SK-N-SH treated with all-trans-retinoic acid at 6 μM for 48 hours (cell line): ENCODE measurements at regions not wholly inside any gene's neighbourhood (a gene's known extent, or its start where the extent isn't known, plus 50 kb on each side); places are given as distances from the start of the nearest gene placed in this dataset.

Source experiments
- ATAC-seq: fragments of 200-7000 bp; cut with Tn5 transposase; 3 replicates; pipeline ENCODE4 v1.9.1; 2020; ENCODE audit warnings: mild to moderate bottlenecking, moderate library complexity
- ARNTL ChIP-seq: fragments of 450-650 bp; formaldehyde crosslinking; IDR thresholded peaks from 2 replicates; pipeline ENCODE4 v1.5.0; 2020; ENCODE audit warnings: low read depth, mild to moderate bottlenecking, moderate library complexity, borderline replicate concordance
- BACH2 ChIP-seq: fragments of 250-450 bp; sonication (Bioruptor Pico); IDR thresholded peaks from 2 replicates; pipeline ENCODE4 v1.9.0; 2021; ENCODE audit warnings: mild to moderate bottlenecking, borderline replicate concordance
- CREB5 ChIP-seq: fragments of 250-450 bp; sonication (Bioruptor Pico); IDR thresholded peaks from 2 replicates; pipeline ENCODE4 v1.5.1; 2020; ENCODE audit warnings: low read depth, mild to moderate bottlenecking, moderate library complexity
- CSDC2 ChIP-seq: fragments of 250-450 bp; sonication (Bioruptor Pico); IDR thresholded peaks from 2 replicates; pipeline ENCODE4 v1.5.0; 2020; ENCODE audit warnings: mild to moderate bottlenecking, moderate library complexity
- CSRNP3 ChIP-seq: fragments of 250-450 bp; sonication (Bioruptor Pico); IDR thresholded peaks from 2 replicates; pipeline ENCODE4 v1.5.1; 2021; ENCODE audit warnings: mild to moderate bottlenecking, moderate library complexity
- GLIS3 ChIP-seq: fragments of 250-450 bp; sonication (Bioruptor Pico); IDR thresholded peaks from 2 replicates; pipeline ENCODE4 v1.5.0; 2020; ENCODE audit warnings: mild to moderate bottlenecking, moderate library complexity
- ISL1 ChIP-seq: fragments of 250-450 bp; sonication (Bioruptor Pico); IDR thresholded peaks from 2 replicates; pipeline ENCODE4 v2.1.2; 2022; ENCODE audit warnings: mild to moderate bottlenecking, moderate library complexity
- PATZ1 ChIP-seq: fragments of 250-450 bp; sonication (Bioruptor Pico); IDR thresholded peaks from 2 replicates; pipeline ENCODE4 v1.8.0; 2020; ENCODE audit warnings: mild to moderate bottlenecking, moderate library complexity, borderline replicate concordance
- POU6F1 ChIP-seq: fragments of 250-450 bp; sonication (Bioruptor Pico); IDR thresholded peaks from 2 replicates; pipeline ENCODE4 v1.8.0; 2021; ENCODE audit warnings: low read depth, mild to moderate bottlenecking, moderate library complexity, borderline replicate concordance
- PPARA ChIP-seq: fragments of 250-450 bp; sonication (Bioruptor Pico); IDR thresholded peaks from 2 replicates; pipeline ENCODE4 v1.5.0; 2020; ENCODE audit warnings: mild to moderate bottlenecking, borderline replicate concordance
- RARB ChIP-seq: fragments of 250-450 bp; sonication (Bioruptor Pico); IDR thresholded peaks from 2 replicates; pipeline ENCODE4 v1.8.0; 2021; ENCODE audit warnings: mild to moderate bottlenecking, moderate library complexity
- TCF4 ChIP-seq: fragments of 250-450 bp; sonication (Bioruptor Pico); IDR thresholded peaks from 2 replicates; pipeline ENCODE4 v1.8.0; 2021; ENCODE audit warnings: mild to moderate bottlenecking, moderate library complexity, borderline replicate concordance
- TOX ChIP-seq: fragments of 250-450 bp; sonication (Bioruptor Pico); IDR thresholded peaks from 2 replicates; pipeline ENCODE4 v1.8.0; 2021; ENCODE audit warnings: mild to moderate bottlenecking, moderate library complexity, borderline replicate concordance
- TSHZ2 ChIP-seq: fragments of 250-450 bp; sonication (Bioruptor Pico); IDR thresholded peaks from 2 replicates; pipeline ENCODE4 v1.5.0; 2020; ENCODE audit warnings: mild to moderate bottlenecking, moderate library complexity
- ZC3H10 ChIP-seq: fragments of 250-450 bp; sonication (Bioruptor Pico); IDR thresholded peaks from 2 replicates; pipeline ENCODE4 v1.5.1; 2021; ENCODE audit warnings: mild to moderate bottlenecking, moderate library complexity
- ZFP3 ChIP-seq: fragments of 250-450 bp; sonication (Bioruptor Pico); IDR thresholded peaks from 2 replicates; pipeline ENCODE4 v1.5.0; 2020; ENCODE audit warnings: mild to moderate bottlenecking, moderate library complexity
- ZFP30 ChIP-seq: fragments of 450-650 bp; formaldehyde crosslinking; IDR thresholded peaks from 2 replicates; pipeline ENCODE4 v1.5.0; 2022; ENCODE audit warnings: mild to moderate bottlenecking, moderate library complexity
- ZNF565 ChIP-seq: fragments of 450-650 bp; formaldehyde crosslinking; conservative IDR thresholded peaks from 2 replicates; pipeline ENCODE4 v1.5.0; 2020; ENCODE audit warnings: low read depth, mild to moderate bottlenecking, moderate library complexity
- ZNF8 ChIP-seq: fragments of 450-650 bp; formaldehyde crosslinking; IDR thresholded peaks from 2 replicates; pipeline ENCODE4 v1.5.0; 2020; ENCODE audit warnings: mild to moderate bottlenecking, moderate library complexity

- TF ChIP-seq TCF4 (no peak), PATZ1 (CRISPR knock-in tag) (no peak), CSRNP3 (CRISPR knock-in tag) (no peak), POU6F1 (CRISPR knock-in tag) (no peak)
- TF ChIP-seq, all 23 proteins: peak for 0
Measured at GRCh38 chr18:39513186-39513585, 1947.6 kb upstream of the CELF4 start (continued).

- TF ChIP-seq PPARA (no peak), BACH2 (CRISPR knock-in tag) (no peak), PATZ1 (CRISPR knock-in tag) (no peak), ISL1 (CRISPR knock-in tag) (no peak)
- no peak for ATAC-seq
Measured at GRCh38 chr18:39506581-39507330, 1941.2 kb upstream of the CELF4 start.

- TF ChIP-seq PATZ1 (CRISPR knock-in tag) (no peak), CSDC2 (CRISPR knock-in tag) (no peak), ZFP30 (no peak), ARNTL (CRISPR knock-in tag) (no peak), PPARA (no peak), TSHZ2 (CRISPR knock-in tag) (no peak), ZNF8 (no peak), POU6F1 (CRISPR knock-in tag) (no peak), CREB5 (no peak), GLIS3 (CRISPR knock-in tag) (no peak), TCF4 (no peak), ISL1 (CRISPR knock-in tag) (no peak), RARB (CRISPR knock-in tag) (no peak), TOX (CRISPR knock-in tag) (no peak), ZNF565 (CRISPR knock-in tag) (no peak), BACH2 (CRISPR knock-in tag) (no peak), CSRNP3 (CRISPR knock-in tag) (no peak), ZFP3 (CRISPR knock-in tag) (no peak), ZC3H10 (CRISPR knock-in tag) (no peak)
- no peak for ATAC-seq
Measured at GRCh38 chr18:39500306-39500705, 1934.7 kb upstream of the CELF4 start.
